NCI-H146 treated with DMSO at 0.1 percent for 48 hours (cell line): ENCODE measurements at regions not wholly inside any gene's neighbourhood (a gene's known extent, or its start where the extent isn't known, plus 50 kb on each side); places are given as distances from the start of the nearest gene placed in this dataset.

Experiments used
- DNase-seq: peaks from one replicate; lab custom pipeline; 2025; ENCODE audit not compliant: unreplicated experiment; lab: John Stamatoyannopoulos, UW

DNA sequence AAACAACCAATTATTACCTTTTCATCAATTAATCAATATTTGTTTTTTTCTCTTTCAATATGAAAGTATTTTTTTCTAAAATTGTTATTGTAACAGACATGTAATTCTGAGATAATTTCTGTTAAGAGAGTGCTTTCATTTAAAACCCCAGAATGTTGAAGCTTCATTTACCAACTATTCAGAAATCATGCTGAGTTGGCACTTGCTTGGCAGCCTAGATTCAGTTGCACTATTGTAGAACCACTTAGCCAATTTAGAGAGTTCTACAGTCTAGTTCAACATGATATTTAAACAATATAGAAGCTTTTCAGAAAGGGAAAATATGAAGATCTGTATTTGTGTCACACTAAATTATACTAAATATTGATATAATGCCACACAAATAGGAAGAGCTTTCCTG is 56.1 kb upstream of the NKAIN2 start:
- DNase-seq = no peak

DNA sequence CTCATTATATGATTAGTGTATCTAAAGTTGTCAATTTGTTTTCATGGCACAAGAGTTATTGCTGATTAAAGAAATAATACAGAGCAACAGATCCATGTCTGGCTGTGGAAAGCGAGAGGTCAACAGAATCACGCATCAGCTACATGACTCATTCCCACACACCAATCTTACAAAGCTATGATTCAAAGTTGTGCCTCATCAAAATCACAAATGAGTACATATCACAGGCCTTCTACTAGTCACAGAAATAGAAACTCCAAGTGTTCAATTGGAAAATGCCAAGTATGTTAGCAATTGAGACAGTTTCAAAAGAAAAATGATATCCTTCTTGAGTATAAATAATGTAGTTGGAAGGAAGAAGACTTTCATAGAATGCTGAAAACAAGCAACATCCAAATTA is 57.8 kb upstream of the NKAIN2 start:
- no peak for DNase-seq

DNA sequence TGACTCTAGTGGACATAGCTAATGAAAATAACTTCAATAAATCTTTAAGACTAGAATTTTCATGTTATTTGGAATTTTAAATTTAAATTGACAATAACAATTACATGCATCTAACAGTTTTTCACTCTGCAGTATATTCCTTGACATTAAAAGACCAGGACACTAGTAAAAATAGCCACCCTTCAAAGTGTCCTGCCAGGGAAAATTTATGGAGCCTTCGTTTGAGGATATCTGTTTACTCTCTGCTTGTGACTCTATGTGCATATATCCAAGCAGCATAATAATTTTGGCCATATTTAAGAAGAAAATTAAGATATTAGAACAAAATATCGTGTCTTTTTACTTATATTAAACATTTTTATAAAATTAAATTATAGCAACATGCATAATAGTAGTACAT is 58.8 kb upstream of the NKAIN2 start:
- no peak for DNase-seq

DNA sequence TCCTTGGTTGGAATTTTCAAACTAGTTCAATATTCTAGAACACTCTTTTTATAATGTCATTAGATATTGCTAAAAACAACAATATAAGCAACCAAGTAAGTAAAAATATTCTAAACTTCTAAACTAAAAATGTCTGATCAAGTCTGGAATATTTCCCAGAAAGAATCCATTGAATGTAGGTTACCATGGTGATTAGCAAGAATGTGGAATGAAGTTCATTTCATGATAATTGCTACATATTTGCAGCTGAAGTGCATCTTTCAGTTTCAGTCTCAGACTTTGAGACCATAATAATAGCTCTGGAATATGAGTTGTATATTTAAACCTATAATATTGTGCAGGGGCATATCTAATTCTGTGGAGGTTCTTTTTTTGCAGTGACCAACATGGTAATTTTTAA is 61.0 kb upstream of the NKAIN2 start:
- no peak for DNase-seq

DNA sequence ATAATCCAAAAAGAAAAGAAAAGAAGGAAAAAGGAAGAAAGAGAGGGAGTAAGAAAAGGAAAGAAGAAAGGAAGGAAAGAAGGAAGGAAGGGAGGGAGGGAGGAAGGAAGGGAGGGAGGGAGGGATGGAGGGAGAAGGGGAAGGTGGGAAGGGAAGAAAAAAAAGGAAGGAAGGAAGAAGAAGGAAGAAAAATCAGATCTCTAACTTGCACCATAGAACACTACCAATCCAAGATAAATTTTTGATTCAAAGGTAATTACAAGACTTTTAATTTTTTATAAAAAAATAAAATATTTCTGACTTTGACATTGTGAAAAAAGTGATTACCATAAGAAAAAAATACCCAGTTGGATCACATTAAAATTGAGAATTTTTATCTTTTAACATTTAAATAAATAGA is 70.5 kb upstream of the NKAIN2 start:
- no peak for DNase-seq

DNA sequence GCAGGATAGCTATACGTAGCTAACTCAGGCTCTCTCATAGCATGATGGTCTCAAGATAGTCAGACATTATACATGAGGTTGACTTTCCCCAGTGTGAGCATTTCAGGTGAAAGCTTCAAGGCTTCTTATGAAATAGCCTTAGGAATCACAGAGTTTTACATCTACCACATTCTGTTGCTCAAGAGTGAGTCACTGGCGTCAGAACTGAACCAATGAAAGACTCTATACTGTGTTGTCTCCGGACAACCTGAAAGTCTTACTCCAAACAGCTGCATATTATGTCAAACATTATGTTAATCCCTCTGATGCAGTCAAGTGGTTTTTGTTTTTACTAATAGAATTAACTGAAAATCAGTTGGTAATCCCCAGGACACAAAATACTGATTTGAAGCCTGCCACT is 79.8 kb upstream of the TRDN start:
- DNase-seq = no peak

DNA sequence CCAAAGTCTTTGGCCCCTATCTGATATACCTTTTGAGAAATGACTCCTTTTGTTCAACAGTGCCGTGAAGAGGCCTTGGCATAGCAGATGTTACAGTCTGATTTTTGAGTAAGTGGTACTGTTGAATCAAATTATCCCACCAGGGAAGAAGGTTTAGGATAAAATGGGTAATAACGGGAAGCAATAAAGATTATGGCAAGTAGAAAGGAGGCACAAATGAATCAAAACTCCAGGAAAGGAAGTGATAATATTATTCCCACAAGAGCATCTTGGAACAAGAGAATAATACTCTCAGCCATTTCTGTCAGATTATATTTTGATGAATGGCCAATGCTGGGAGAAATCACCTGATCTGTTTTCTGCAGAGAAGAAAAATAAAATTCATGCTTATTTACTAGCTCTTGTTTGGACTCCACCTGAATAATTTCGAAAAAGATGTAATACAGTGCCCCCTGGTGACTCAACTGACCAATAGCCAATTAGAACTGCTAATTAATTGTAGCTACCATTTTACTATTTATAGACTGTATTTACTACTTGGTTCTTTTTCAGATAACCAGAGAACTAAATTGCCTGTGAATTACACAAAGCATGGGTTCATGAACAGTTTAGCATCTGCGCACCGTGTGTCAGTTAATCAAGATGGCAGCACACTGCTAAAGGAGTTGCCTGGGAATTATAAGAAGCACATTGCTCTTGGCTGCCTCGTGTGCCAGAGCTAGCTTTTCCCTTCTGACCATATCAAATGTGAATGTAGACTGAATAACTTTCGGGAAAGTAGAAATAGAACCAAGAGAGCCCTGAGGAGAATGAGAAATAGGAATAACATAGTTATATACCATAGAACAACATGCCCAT is 78.5 kb upstream of the TRDN start:
- DNase-seq = peak; percentile 75

DNA sequence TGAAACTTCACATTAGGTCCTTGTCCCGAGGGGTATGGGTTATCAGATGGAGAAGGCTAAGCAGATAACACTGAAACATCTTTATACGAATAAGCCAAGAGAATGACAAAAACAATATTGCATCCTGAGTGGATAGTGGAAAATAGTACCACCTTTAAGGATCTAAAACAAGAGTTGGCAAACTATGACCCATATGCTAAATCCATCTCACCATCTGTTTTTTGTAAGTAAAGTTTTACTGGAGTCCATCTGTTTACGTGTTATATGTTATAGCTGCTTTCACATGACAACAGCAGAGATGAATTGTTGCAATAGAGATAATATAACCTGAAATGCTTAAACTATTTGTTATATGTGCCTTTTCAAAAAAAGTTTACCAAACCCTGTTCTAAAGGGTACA is 76.1 kb upstream of the TRDN start:
- DNase-seq = no peak

DNA sequence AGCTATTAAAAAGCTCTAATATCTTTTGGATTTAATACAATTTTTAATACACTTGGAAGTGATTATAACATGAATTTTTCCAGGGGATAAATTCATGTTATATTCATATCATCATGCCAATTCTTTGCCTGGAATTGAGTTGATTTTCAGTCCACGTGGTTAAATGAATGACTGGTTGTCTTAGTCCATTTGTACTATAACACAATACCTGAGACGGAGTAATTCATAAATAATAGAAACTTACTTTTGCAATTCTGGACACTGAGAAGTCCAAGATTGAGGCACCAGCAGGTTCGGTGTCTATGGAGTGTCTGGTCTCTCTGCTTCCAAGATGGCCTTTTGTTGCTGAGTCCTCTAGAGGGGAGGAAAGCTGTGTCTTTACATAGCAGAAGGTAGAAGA is 66.2 kb upstream of the TRDN start:
- no peak for DNase-seq

DNA sequence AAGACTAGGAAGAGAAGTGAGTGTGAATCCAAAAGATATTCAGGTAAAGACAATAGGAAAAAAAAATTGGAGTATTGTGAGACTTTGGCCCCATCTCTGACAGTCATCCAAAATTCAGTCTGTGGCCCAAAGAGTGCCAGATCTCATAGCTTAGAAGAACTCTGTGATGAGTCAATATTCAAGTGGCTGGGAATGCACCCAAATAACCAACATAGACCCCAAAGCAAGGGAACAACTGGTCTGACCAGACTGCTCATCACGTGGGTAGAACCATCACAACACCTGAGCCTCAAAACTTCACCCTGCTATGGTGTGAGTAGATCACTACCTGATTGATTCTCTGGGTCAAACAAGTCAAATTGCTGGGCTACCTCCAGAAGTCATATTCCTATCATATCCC is 51.1 kb upstream of the TRDN start:
- DNase-seq = no peak
